Stimulated activated naive CD4-positive, alpha-beta T cell (primary cell): ENCODE measurements at regions not wholly inside any gene's neighbourhood (a gene's known extent, or its start where the extent isn't known, plus 50 kb on each side); places are given as distances from the start of the nearest gene placed in this dataset.
"Not testable (repeated sequence)": the region's sequence is repeated elsewhere in the genome, so short reads cannot be mapped to it uniquely, and the experiment has no call there.

Experiments used
- DNase-seq, 6 experiments: peaks; one replicate each; lab custom pipeline; 2025; lab: John Stamatoyannopoulos, UW

DNA sequence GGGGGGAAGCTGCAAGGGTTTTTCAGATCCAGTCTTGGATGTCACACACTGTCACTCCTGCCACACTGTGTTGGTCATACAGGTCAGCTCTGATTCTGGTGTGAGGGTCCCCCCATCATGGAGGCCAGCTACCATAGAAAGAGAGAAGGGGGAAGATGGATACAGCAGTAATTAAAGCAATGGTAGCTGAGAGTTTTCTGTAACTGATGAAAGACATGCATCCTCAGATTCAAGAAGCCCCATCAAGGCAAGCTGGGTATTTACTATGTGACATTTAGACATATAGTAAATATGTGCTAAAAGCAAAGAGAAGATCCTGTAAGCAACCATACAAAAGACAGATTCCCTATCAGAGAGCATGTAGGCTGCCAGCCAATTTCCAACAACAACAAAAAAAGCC, 110.9 kb upstream of the COL5A1 start:
- no peak for DNase-seq

- DNase-seq, result no peak
These were observed 110.2 kb upstream of the COL5A1 start for GRCh38 chr9:134531220-134531970.

DNA sequence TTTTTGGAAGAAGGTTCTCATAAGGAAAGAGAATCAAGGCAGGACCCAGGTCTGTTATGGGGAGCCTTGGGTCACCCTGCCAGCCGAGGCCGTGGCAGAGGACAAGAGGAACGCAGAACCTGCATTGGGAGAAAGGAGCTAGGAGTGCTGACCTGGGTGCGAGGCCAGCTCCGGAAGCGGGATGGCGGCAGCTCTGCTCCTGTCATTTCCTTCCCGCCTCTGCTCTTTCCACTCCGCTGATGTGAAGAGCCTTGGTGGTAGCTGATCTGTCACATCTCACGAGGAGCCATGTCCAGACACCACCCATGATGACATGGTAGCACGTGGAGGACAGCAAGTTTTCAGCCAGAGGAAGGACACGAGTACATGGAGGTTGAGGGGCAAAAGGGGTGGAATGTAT, 109.5 kb upstream of the COL5A1 start:
- DNase-seq, result no peak

DNA sequence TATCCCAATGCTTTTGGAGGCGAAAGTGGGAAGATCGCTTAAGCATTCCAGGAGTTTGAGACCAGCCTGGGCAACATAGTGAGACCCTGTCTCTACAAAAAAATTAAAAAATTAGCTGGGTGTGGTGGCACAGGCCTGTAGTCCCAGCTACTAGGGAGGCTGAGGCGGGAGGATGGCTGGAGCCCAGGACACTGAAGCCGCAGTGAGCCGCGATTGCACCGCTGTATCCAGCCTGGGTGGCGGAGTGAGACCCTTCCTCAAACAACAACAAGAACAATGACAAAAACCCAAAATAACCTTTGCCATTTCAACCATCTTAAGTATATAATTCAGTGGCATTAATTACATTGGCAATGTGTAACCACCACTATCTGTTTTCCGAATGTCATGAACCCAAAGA, 108.9 kb upstream of the COL5A1 start:
- DNase-seq, result not testable (repeated sequence)

DNA sequence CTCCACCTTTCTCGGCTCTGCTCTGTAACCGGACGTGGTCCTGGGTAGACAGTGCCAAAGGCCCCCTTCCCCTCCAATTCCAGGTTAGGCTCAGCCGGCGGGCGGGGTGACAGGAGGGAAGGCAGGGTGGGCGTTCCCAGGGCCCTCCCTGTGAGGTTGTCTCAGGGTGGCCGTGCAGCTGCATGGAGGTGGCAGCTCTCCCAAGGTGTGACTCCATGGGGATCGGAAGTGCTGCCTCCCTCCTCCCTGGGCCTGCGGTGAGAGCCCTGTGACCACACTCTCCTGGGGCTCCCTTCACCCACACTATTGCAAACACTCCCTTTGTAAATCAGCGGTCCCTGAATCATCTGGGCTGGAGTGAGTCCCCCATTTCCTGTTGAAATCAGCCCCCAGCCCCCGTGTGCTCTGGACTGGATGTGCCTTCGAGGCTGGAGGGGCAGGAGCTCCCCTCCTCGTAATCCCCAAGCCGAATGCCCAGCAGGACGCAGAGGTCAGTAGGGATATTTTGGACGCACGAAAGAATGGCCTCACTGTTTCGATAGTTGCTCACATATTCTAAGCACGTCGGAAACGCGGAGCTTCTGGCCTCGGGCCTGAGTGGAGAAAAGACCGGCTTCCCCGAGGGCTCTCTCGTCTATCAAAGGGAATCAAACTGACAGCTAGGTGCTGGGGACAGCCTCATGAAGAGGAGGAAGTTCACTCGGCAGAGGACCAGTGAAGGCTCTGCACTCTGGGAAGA, 107.6 kb upstream of the COL5A1 start:
- DNase-seq, result no peak

DNA sequence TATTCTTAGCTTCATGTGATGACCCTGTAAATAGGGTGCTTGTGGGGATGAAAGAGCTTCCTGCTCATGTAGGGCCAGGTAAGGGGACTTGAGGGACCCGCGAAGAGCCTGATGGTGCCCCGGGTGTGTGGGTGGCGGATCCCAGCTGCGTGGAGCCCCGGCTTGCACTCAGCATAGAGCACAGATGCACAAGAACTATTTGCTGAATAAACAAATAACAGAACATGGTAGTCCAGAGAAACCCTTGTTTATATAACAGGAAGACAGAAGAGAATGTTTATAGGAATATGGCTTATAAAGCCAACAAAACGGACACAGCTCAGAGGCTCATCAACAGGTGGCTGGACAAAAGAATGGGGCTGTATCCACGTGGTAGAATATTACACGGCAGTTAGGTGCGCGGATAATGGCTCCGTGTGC, 106.9 kb upstream of the COL5A1 start:
- no peak for DNase-seq

- DNase-seq, result no peak
These were observed 106.4 kb upstream of the COL5A1 start for GRCh38 chr9:134535171-134535570.

GRCh38 chr9:134536101-134536900, 105.3 kb upstream of the COL5A1 start:
- no peak for DNase-seq

DNA sequence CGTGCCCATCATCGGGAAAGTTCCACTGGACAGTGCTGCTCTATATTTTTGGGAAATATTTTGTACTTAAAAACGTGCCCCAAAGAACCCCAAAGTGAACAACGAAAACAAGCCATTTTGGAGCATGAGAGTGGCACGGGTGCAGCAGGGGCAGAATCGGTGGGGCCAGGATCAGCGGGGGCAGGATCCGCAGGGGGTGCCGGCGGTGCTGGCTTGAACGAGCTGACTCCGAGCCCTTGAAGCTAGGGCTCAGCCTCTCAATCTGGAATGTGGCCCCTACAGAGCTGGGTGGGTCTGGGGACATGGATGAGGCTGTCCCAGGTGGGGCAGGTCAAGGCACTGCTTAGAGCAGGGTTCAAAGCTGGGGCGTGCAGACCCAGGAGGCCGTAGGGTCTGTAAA, 104.7 kb upstream of the COL5A1 start:
- no peak for DNase-seq

GRCh38 chr9:134537951-134538641, 103.5 kb upstream of the COL5A1 start:
- no peak for DNase-seq

- DNase-seq, result no peak
These were observed 102.6 kb upstream of the COL5A1 start for GRCh38 chr9:134538856-134539566.

DNA sequence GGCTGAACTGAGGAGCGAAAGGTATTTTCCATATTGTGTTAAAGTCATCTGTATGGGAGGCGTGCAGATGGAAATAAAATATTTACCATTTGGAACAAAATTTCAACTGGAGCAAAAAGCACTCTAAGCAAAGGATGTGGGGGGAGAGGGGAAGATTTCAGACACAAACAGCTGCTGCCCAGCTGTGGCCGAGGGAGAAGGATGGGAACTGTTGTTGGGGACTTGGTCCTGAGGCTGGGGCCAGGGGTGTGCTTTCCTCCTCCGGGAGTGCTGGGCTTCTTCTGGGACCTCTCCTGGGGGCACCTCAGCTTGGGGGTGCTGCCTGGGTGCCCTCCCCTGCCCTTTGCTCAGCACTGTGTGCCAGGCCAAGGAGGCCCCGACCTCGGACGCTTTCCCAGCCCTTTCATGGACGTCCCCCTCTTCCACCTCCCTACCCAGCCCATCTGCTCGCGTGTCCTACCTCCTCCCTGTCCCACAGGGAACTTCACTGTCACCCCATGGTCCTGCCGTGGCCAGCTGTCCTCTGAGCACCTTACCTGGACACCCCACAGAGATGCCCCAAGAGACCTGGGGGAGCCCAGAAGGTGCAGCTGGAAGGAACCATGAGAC, 101.9 kb upstream of the COL5A1 start:
- DNase-seq, result no peak

DNA sequence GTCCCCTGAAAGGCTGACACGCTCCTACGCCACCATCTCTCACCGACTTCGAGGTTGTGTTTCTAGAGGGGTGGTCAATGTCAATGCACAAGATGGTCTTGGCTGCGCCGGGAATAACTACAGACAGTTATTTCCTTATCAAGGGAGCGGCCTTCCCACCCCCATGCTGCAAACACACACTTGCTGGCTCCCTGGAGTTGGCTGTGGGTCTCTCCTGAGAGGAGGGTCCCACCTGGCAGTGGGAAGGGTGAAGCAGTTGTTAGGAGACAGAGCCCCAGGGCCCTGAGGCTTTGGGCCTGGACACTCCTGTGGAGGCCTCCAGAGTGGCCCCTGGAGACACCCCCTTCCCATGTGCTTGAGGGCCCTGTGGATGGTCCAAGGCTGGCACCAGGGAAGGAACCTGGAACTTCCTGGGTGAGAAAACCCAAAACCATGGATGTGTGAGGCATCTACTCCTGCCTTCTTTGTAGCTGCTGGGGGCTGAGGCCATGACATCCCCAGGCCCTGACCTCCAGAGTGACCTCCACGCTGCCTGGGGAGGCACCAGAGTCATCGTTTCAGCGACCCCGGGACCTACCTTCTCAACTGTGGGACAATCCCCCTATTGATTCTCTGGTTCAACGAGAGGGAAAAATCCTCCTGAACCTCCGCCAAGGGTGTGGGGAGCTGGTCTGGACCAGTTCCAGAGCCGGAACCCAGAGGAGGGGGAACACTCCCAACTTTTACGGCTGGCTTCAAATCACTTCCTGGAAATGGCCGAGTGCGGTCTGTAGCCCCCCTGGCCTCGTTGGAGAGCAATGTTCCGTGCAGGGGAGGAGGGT, 101.1 kb upstream of the COL5A1 start:
- no peak for DNase-seq

DNA sequence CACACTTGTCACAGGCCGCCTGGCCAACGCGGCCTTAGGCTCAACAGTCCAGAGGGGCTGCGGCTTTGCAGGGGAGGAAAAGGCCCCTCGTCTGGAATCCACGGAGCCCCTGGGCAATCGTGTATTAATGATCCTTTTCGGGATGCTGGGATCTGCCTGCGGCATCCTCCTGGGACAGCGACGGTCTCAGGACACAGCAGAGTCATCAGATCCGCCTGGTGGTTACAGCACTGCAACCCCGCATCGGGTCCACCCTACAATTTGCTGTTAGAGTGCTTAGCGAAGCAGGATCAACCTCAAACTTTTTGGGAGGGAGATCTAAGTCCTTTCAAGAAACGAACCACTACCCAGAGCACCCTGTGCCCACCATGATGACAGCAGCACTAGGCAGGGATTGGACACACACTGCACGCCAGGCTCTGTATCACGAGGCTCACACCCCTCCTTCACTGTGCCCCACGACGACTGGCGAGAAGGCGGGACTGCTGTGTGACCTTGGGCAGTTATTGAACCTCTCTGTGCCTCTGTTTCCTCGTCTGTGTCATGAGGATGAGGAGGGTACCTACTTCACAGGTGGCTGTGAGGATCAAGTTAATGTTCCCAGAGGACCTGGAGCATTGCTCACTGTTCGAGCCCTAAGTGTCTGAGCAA, 100.4 kb upstream of the COL5A1 start:
- no peak for DNase-seq

DNA sequence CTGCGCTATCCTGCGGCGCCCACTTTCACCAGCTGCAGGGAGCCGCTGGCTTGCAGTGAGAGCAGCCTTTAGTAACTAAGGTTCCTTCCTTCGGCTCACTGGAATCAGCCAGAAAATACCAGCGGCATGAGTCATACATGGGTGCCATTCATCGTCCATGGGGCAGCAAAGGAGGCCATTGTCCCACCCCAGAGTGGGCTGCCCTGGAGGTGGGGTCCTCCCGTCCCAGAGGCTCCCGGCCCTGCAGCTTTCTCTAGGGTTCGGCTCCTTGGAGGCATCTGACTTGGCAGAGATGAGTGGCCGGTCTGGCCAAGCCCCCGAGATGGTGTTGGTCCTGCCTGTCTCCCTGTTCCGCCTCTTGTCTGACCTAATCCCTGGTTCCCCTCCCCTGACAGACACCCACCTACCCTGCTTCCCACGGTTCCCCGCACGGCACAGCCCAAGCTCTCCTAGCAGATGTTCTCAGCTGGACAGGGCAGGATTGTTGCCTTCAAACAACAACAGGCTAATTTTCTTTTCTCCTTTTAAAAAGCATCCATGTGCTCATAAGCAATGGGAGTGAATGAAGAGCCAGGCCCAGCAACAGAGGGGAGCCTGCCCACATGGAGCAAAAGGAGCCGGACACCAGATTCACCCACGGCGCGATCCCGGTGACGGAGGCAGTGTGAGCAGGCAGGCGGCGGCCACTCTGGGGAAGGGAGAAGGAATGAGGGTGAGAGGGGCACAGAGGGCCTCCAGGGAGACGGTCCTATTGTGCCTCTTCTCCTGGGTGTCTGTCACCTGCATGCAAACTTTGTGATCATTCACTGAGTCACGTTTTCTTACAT, 97.0 kb upstream of the COL5A1 start:
- DNase-seq, result no peak

DNA sequence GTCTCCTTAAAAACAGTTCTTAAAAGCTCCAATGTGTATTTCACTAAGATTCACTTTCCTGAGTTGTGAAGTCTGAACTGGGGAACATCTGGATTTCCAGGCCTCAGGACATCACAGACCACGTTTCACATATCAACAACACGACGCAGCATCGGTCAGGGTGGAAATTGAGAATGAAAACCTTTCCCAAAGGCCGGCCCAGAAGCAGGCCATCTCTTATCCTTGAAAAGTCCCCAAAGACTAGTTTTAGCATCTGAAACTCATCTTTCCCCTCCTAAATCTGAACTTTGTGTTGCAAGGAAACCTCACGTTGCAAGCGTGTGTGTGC, 96.4 kb upstream of the COL5A1 start:
- no peak for DNase-seq

DNA sequence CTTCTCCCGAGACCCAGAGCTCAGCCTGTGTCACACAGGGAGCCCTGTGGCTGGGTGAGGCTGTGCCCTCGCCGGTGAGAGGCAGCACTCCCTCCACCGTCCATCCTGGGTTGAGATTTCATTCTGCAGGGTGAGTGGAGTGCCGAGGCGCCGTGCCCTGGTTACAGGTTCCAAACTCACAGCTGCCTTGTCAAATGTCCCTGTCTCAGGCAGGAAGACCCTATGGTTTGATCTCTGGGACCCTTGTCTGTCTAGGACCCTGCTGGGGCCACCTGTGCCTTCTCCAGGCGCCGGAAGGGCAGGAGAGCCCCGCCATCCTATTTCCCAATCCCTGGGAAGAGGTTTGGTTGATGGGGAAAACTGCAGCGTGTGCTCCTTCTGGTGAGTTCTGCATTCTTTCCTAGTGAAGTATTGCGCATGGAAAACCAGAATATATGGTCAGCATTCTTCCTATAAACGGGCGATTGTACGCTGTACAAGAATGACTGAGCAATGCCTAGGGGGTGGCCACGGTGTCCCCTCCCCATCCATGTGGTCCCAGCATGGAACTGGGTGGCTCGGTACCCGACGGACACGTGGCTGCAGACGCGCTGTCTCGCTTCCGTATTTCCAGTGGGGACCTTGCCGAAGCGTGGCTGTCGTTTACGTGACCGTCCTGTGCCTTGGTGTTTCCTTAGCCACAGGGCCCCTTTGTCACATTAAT, 95.9 kb upstream of the COL5A1 start:
- no peak for DNase-seq

- no peak for DNase-seq
These were observed 95.3 kb upstream of the COL5A1 start for GRCh38 chr9:134546246-134546731.
